Liver (tissue), 2 donors: ENCODE measurements at regions not wholly inside any gene's neighbourhood (a gene's known extent, or its start where the extent isn't known, plus 50 kb on each side); places are given as distances from the start of the nearest gene placed in this dataset.

Source experiments
- SP1 ChIP-seq: IDR thresholded peaks from 2 replicates; pipeline ENCODE4 v1.6.1; 2018; ENCODE audit warnings: antibody characterized with exemption, mild to moderate bottlenecking
- YY1 ChIP-seq: IDR thresholded peaks from 2 replicates; pipeline ENCODE4 v1.6.1; 2016; ENCODE audit warnings: antibody characterized with exemption, mild to moderate bottlenecking
- donor health status: healthy.

DNA sequence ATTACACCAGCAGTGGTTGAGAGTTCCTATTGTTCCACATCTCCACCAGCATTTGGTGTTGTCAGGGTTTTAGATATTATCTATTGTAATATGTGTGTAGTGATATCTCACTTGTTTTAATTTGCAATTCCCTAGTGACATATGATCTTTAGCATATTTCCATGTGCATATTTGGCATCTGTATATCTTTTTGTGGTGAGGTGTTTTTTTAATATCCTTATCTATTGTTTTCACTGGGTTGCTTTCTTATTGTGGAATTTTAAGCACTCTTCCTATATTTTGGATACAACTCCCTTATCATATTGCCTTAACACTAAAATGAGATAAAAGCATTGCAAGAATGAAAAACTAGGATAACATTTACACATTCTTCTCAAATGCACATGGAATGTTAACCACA lies 453.9 kb upstream of the FSIP2 start:
- no peak for TF ChIP-seq YY1
- TF ChIP-seq SP1: no peak
